ENCODE measurements at regions not wholly inside any gene's neighbourhood (a gene's known extent, or its start where the extent isn't known, plus 50 kb on each side); places are given as distances from the start of the nearest gene placed in this dataset.

GRCh38 chr15:60135961-60136360 is 131.8 kb downstream of the FOXB1 start:
- no TSS peak for BruUV-seq (replicated peaks)
- Histone ChIP-seq H4K20me1 (replicated peaks; ENCODE audit: control insufficient read depth, insufficient read depth, low read length) (no peaks in the 10 kb centered on the region), H3K36me3 (ENCODE audit: control insufficient read depth, insufficient read depth, low read length) (no peaks in the 10 kb centered on the region), H3K4me3 (no peak overlapping the region), H3K79me2 (ENCODE audit: control insufficient read depth, insufficient read depth, low read length) (no peaks in the 10 kb centered on the region), H3K9ac (ENCODE audit: insufficient read depth in 1 of 2, low read depth in 2 of 2, low read length in 2 of 2) (no peak overlapping the region), H3K9me1 (ENCODE audit: control insufficient read depth, insufficient read depth, low read length) (no peaks in the 10 kb centered on the region), H3K4me1 (replicated peaks in 1 of 2; ENCODE audit: control insufficient read depth in 2 of 2, insufficient read depth in 2 of 2, low read length in 2 of 2) (no peaks in the 10 kb centered on the region), H3K27me3 (ENCODE audit: control insufficient read depth in 2 of 2, insufficient read depth in 2 of 2, low read length in 2 of 2) (no peaks in the 10 kb centered on the region; a peak in 2 of 5 replicates), H3K27ac (ENCODE audit: extremely low read depth, low read depth, low read length) (no peak overlapping the region), H3K9me3 (replicated peaks; ENCODE audit: control insufficient read depth, insufficient read depth, low read depth, low read length) (no peaks in the 10 kb centered on the region), H2AFZ (ENCODE audit: low read depth, low read length) (no peak overlapping the region), H3K4me2 (ENCODE audit: insufficient read depth, low read length) (no peak overlapping the region)
- POLR2A ChIA-PET, result interaction anchor here (0.7 kb wide), 1 partner anchor 11 kb away, joined by 3 read pairs; no protein-coding TSS in a partner anchor
- FAIRE-seq (no peak), ATAC-seq (no peak), DNase-seq (ENCODE audit: extremely low read depth in 1 of 4, low spot score in 3 of 4) (no peak)
- 0% methylated on average over 2 of the region's 2 CpGs for WGBS (ENCODE audit: insufficient coverage, low coverage, missing lambda C conversion rate)
- intact Hi-C loops (cut with micrococcal nuclease) (no loop called here), in situ Hi-C loops (cut with MboI) (no loop called here)
- CTCF ChIA-PET (ENCODE audit: low intra/inter-chr PET ratio), result no interaction called here
- TF ChIP-seq CREB3 (tag; conservative IDR thresholded peaks at IDR 0.05; ENCODE audit: low read depth), result no peak

GRCh38 chr15:60137711-60138396 is 133.7 kb downstream of the FOXB1 start:
- Histone ChIP-seq H3K9me1 (ENCODE audit: control insufficient read depth, insufficient read depth, low read length) (no peaks in the 10 kb centered on the region), H4K20me1 (replicated peaks; ENCODE audit: control insufficient read depth, insufficient read depth, low read length) (no peaks in the 10 kb centered on the region), H3K4me1 (replicated peaks in 1 of 2; ENCODE audit: control insufficient read depth in 2 of 2, insufficient read depth in 2 of 2, low read length in 2 of 2) (no peaks in the 10 kb centered on the region), H3K9me3 (replicated peaks; ENCODE audit: control insufficient read depth, insufficient read depth, low read depth, low read length) (no peaks in the 10 kb centered on the region), H2AFZ (ENCODE audit: low read depth, low read length) (no peak overlapping the region), H3K27me3 (ENCODE audit: control insufficient read depth in 2 of 2, insufficient read depth in 2 of 2, low read length in 2 of 2) (no peaks in the 10 kb centered on the region; a peak in 2 of 5 replicates), H3K4me3 (no peak overlapping the region), H3K36me3 (ENCODE audit: control insufficient read depth, insufficient read depth, low read length) (no peaks in the 10 kb centered on the region), H3K4me2 (ENCODE audit: insufficient read depth, low read length) (no peak overlapping the region), H3K9ac (ENCODE audit: insufficient read depth in 1 of 2, low read depth in 2 of 2, low read length in 2 of 2) (no peak overlapping the region), H3K79me2 (ENCODE audit: control insufficient read depth, insufficient read depth, low read length) (no peaks in the 10 kb centered on the region), H3K27ac (ENCODE audit: extremely low read depth, low read depth, low read length) (no peak overlapping the region)
- WGBS (ENCODE audit: insufficient coverage, low coverage, missing lambda C conversion rate), result 2% methylated on average over 5 of the region's 5 CpGs
- ATAC-seq (no peak), FAIRE-seq (no peak), DNase-seq (ENCODE audit: extremely low read depth in 1 of 4, low spot score in 3 of 4) (no peak)
- in situ Hi-C loops (cut with MboI), result no loop called here
- POLR2A ChIA-PET, result interaction anchor here (0.6 kb wide), 2 partner anchors 24 to 308 kb away, joined by 3 read pairs; no protein-coding TSS in a partner anchor
- TF ChIP-seq ETV5 (CRISPR knock-in tag; IDR thresholded peaks at IDR 0.05; ENCODE audit: low read depth), result no peak
- no peak for TF ChIP-seq CEBPG (CRISPR knock-in tag; IDR thresholded peaks at IDR 0.05)
- TF ChIP-seq CEBPG (tag; conservative IDR thresholded peaks at IDR 0.05 in 1 of 2, IDR thresholded peaks at IDR 0.05 in 1 of 2), result no peak
- CTCF ChIA-PET (ENCODE audit: low intra/inter-chr PET ratio), result no interaction called here
- BruUV-seq (replicated peaks), result no TSS peak
- intact Hi-C loops (cut with micrococcal nuclease), result no loop called here

All from K562 (cell line).